ENCODE measurements at regions not wholly inside any gene's neighbourhood (a gene's known extent, or its start where the extent isn't known, plus 50 kb on each side); places are given as distances from the start of the nearest gene placed in this dataset.
"Not testable (repeated sequence)": the region's sequence is repeated elsewhere in the genome, so short reads cannot be mapped to it uniquely, and the experiment has no call there.

GRCh38 chr7:118945911-118946682, 721.6 kb downstream of the ANKRD7 start:
- DNase-seq (no peak), ATAC-seq (ENCODE audit: insufficient read depth, low read depth) (no peak)
- Histone ChIP-seq H3K79me2 (ENCODE audit: insufficient read depth, low read length) (no peaks in the 10 kb centered on the region), H3K4me1 (ENCODE audit: insufficient read depth, low read length) (no peaks in the 10 kb centered on the region), H4K20me1 (ENCODE audit: insufficient read depth, low read length) (no peaks in the 10 kb centered on the region), H3K9me3 (ENCODE audit: insufficient read depth, low read length, severe bottlenecking) (no peaks in the 10 kb centered on the region), H3K9ac (ENCODE audit: low read depth, low read length) (no peak overlapping the region), H2AFZ (ENCODE audit: low read depth, low read length) (no peak overlapping the region), H3K4me2 (ENCODE audit: insufficient read depth, low read length) (no peak overlapping the region), H3K36me3 (ENCODE audit: insufficient read depth, low read length) (no peaks in the 10 kb centered on the region), H3K27ac (ENCODE audit: low read length) (no peak overlapping the region), H3K27me3 (ENCODE audit: insufficient read depth, low read length, poor library complexity) (no peaks in the 10 kb centered on the region), H3K4me3 (ENCODE audit: low read depth in 1 of 2, low read length in 2 of 2) (no peak overlapping the region)
- TF ChIP-seq, protein P1, sequence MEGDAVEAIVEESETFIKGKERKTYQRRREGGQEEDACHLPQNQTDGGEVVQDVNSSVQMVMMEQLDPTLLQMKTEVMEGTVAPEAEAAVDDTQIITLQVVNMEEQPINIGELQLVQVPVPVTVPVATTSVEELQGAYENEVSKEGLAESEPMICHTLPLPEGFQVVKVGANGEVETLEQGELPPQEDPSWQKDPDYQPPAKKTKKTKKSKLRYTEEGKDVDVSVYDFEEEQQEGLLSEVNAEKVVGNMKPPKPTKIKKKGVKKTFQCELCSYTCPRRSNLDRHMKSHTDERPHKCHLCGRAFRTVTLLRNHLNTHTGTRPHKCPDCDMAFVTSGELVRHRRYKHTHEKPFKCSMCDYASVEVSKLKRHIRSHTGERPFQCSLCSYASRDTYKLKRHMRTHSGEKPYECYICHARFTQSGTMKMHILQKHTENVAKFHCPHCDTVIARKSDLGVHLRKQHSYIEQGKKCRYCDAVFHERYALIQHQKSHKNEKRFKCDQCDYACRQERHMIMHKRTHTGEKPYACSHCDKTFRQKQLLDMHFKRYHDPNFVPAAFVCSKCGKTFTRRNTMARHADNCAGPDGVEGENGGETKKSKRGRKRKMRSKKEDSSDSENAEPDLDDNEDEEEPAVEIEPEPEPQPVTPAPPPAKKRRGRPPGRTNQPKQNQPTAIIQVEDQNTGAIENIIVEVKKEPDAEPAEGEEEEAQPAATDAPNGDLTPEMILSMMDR (IDR thresholded peaks at IDR 0.05; ENCODE audit: borderline replicate concordance, extremely low read depth, low read length, poor library complexity, severe bottlenecking) = no peak
- no peak for TF ChIP-seq EZH2 (IDR thresholded peaks at IDR 0.05; ENCODE audit: borderline replicate concordance, low read depth, low read length, severe bottlenecking)

GRCh38 chr7:118948508-118948907, 724.0 kb downstream of the ANKRD7 start:
- Histone ChIP-seq H3K4me2 (ENCODE audit: insufficient read depth, low read length) (no peak overlapping the region), H3K79me2 (ENCODE audit: insufficient read depth, low read length) (no peaks in the 10 kb centered on the region), H3K27ac (ENCODE audit: low read length) (no peak overlapping the region), H4K20me1 (ENCODE audit: insufficient read depth, low read length) (no peaks in the 10 kb centered on the region), H3K9ac (ENCODE audit: low read depth, low read length) (no peak overlapping the region), H3K4me1 (ENCODE audit: insufficient read depth, low read length) (no peaks in the 10 kb centered on the region), H3K27me3 (ENCODE audit: insufficient read depth, low read length, poor library complexity) (no peaks in the 10 kb centered on the region), H3K9me3 (ENCODE audit: insufficient read depth, low read length, severe bottlenecking) (no peaks in the 10 kb centered on the region), H2AFZ (ENCODE audit: low read depth, low read length) (no peak overlapping the region), H3K4me3 (ENCODE audit: low read depth in 1 of 2, low read length in 2 of 2) (no peak overlapping the region), H3K36me3 (ENCODE audit: insufficient read depth, low read length) (no peaks in the 10 kb centered on the region)
- ATAC-seq (ENCODE audit: insufficient read depth, low read depth) (no peak), DNase-seq (no peak)
- no peak for TF ChIP-seq EZH2 (IDR thresholded peaks at IDR 0.05; ENCODE audit: borderline replicate concordance, low read depth, low read length, severe bottlenecking)
- TF ChIP-seq, protein P1 (IDR thresholded peaks at IDR 0.05; ENCODE audit: borderline replicate concordance, extremely low read depth, low read length, poor library complexity, severe bottlenecking) = no peak

DNA sequence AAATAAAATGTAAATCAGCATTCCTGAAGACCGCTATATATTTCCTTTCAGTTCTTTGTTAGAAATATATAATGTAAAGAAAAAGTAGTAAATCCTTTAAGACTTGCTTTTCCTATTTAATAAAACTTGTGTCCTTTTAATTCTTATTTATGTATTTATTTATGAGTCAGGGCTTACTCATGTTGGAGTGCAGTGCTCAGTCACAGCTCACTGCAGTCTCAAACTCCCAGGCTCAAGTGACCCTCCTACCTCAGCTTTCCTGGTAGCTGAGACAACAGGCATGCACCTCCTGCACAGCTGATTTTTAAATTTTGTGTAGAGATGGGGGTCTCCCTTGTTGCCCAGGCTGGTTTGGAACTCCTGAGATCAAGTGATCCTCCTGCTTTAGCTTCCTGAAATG, 724.5 kb downstream of the ANKRD7 start:
- H3K4me2 ChIP-seq (ENCODE audit: insufficient read depth, low read length) = no peak overlapping the region
- H3K36me3 ChIP-seq (ENCODE audit: insufficient read depth, low read length) = no peaks in the 10 kb centered on the region
- no peaks in the 10 kb centered on the region for H3K27me3 ChIP-seq (ENCODE audit: insufficient read depth, low read length, poor library complexity)
- DNase-seq = no peak
- H3K4me1 ChIP-seq (ENCODE audit: insufficient read depth, low read length) = no peaks in the 10 kb centered on the region
- TF ChIP-seq, protein P1 (IDR thresholded peaks at IDR 0.05; ENCODE audit: borderline replicate concordance, extremely low read depth, low read length, poor library complexity, severe bottlenecking) = no peak
- no peak for TF ChIP-seq EZH2 (IDR thresholded peaks at IDR 0.05; ENCODE audit: borderline replicate concordance, low read depth, low read length, severe bottlenecking)
- H3K79me2 ChIP-seq (ENCODE audit: insufficient read depth, low read length) = no peaks in the 10 kb centered on the region
- no peak overlapping the region for H3K4me3 ChIP-seq (ENCODE audit: low read depth in 1 of 2, low read length in 2 of 2)
- no peaks in the 10 kb centered on the region for H4K20me1 ChIP-seq (ENCODE audit: insufficient read depth, low read length)
- H3K9me3 ChIP-seq (ENCODE audit: insufficient read depth, low read length, severe bottlenecking) = no peaks in the 10 kb centered on the region
- no peak overlapping the region for H3K27ac ChIP-seq (ENCODE audit: low read length)
- H3K9ac ChIP-seq (ENCODE audit: low read depth, low read length) = no peak overlapping the region
- H2AFZ ChIP-seq (ENCODE audit: low read depth, low read length) = no peak overlapping the region
- ATAC-seq (ENCODE audit: insufficient read depth, low read depth) = no peak

DNA sequence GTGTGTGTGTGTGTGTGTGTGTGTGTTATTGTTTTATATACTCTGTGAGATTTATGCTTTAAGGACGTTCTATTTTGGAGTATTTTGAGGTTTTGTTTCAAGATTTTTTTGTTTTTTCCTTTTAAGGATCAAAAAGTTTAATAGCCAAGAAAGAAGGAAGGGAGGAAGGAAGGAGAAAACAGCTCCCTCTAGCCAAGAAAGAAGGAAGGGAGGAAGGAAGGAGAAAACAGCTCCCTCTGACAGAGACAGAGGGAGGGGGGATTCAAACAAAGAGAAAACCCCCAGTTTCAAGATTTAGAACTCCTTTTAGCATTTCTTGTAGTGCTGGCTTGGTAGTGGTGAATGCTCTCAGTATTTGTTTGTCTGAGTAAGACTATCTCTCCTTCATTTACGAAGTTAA, 731.8 kb downstream of the ANKRD7 start:
- not testable (repeated sequence) for H2AFZ ChIP-seq (ENCODE audit: low read depth, low read length); H3K79me2 ChIP-seq (ENCODE audit: insufficient read depth, low read length); H3K36me3 ChIP-seq (ENCODE audit: insufficient read depth, low read length); H3K27me3 ChIP-seq (ENCODE audit: insufficient read depth, low read length, poor library complexity); H3K9me3 ChIP-seq (ENCODE audit: insufficient read depth, low read length, severe bottlenecking); H3K4me2 ChIP-seq (ENCODE audit: insufficient read depth, low read length); H3K4me3 ChIP-seq (ENCODE audit: low read depth in 1 of 2, low read length in 2 of 2); ATAC-seq (ENCODE audit: insufficient read depth, low read depth); H4K20me1 ChIP-seq (ENCODE audit: insufficient read depth, low read length); H3K27ac ChIP-seq (ENCODE audit: low read length); H3K4me1 ChIP-seq (ENCODE audit: insufficient read depth, low read length); H3K9ac ChIP-seq (ENCODE audit: low read depth, low read length); DNase-seq

Measured in DND-41 (cell line).